H1 (cell line): ENCODE measurements at regions not wholly inside any gene's neighbourhood (a gene's known extent, or its start where the extent isn't known, plus 50 kb on each side); places are given as distances from the start of the nearest gene placed in this dataset.

Experiments
- CTCF ChIA-PET: fragments of 300-600 bp; sonication (Branson Sonifier 250); formaldehyde crosslinking; loops from one replicate; lab custom pipeline; 2021; ENCODE audit not compliant: partially characterized antibody; lab: Charles Lee
- POLR2A ChIA-PET: fragments of 300-600 bp; sonication (Branson Sonifier 250); formaldehyde crosslinking; loops from one replicate; lab custom pipeline; 2021; ENCODE audit warnings: inconsistent platforms; ENCODE audit not compliant: partially characterized antibody; lab: Charles Lee
- DNase-seq, 2 experiments: peaks; one replicate each; pipeline versions ENCODE4 v3.0.0 to v3.0.0-alpha.2; 2010 to 2022; ENCODE audit warnings: low spot score in 2 of 2, low read depth in 1 of 2, mixed read lengths in 1 of 2
- FAIRE-seq: peaks from 2 replicates; lab custom pipeline; 2011; peaks lifted over from hg19 to GRCh38; lab: Jason Lieb, UNC
- H2AFZ ChIP-seq: 2 replicates; pipeline ENCODE4 v1.8.1; 2012; ENCODE audit warnings: low read length, inconsistent platforms
- H2AK5ac ChIP-seq: 2 replicates; pipeline ENCODE4 v1.6.1; 2013; ENCODE audit warnings: low read depth, low read length
- H2BK120ac ChIP-seq: replicated peaks from 2 replicates; pipeline ENCODE3; 2013; ENCODE audit warnings: low read depth, low read length, inconsistent platforms
- H2BK12ac ChIP-seq: 2 replicates; pipeline ENCODE4 v1.6.1; 2013; ENCODE audit warnings: low read depth, low read length
- H2BK15ac ChIP-seq: 2 replicates; pipeline ENCODE4 v1.6.1; 2013; ENCODE audit warnings: low read length
- H2BK20ac ChIP-seq: 2 replicates; pipeline ENCODE4 v1.6.1; 2013; ENCODE audit warnings: low read length
- H2BK5ac ChIP-seq: 2 replicates; pipeline ENCODE4 v1.6.1; 2013; ENCODE audit warnings: low read depth, low read length
- H3K14ac ChIP-seq: 2 replicates; pipeline ENCODE4 v1.6.1; 2013; ENCODE audit warnings: inconsistent platforms; ENCODE audit not compliant: insufficient read length
- H3K18ac ChIP-seq: 2 replicates; pipeline ENCODE4 v1.6.1; 2013; ENCODE audit warnings: low read length; ENCODE audit errors: extremely low read depth
- H3K23ac ChIP-seq: 2 replicates; pipeline ENCODE4 v1.6.1; 2013; ENCODE audit warnings: inconsistent platforms; ENCODE audit not compliant: insufficient read length
- H3K23me2 ChIP-seq: 2 replicates; pipeline ENCODE4 v1.6.1; 2013; ENCODE audit warnings: low read depth, low read length
- H3K27ac ChIP-seq: 2 replicates; pipeline ENCODE4 v1.6.1; 2011; ENCODE audit warnings: low read depth, low read length, inconsistent platforms
- H3K27me3 ChIP-seq, 4 experiments: replicated peaks in 1 of 4; 1 replicate in 1 of 4; 2 replicates in 3 of 4; pipeline versions ENCODE4 v1.6.1 to v1.8.1; 2011 to 2013; ENCODE audit warnings: low read length in 3 of 4, mild to moderate bottlenecking in 3 of 4, inconsistent platforms in 2 of 4, mixed read lengths in 2 of 4, moderate library complexity in 1 of 4; ENCODE audit not compliant: control insufficient read depth in 3 of 4, insufficient read depth in 3 of 4; ENCODE audit errors: extremely low read depth in 1 of 4
- H3K36me3 ChIP-seq, 4 experiments: 2 replicates each; pipeline versions ENCODE4 v1.6.1 to v1.8.1; 2011 to 2013; ENCODE audit warnings: mild to moderate bottlenecking in 4 of 4, low read length in 3 of 4, moderate library complexity in 2 of 4, control low read depth in 1 of 4, inconsistent platforms in 1 of 4; ENCODE audit not compliant: insufficient read depth in 4 of 4, control insufficient read depth in 2 of 4
- H3K4ac ChIP-seq: replicated peaks from 2 replicates; pipeline ENCODE3; 2013; ENCODE audit warnings: low read length, low read depth, mixed read lengths, inconsistent platforms; ENCODE audit not compliant: insufficient read length
- H3K4me1 ChIP-seq, 4 experiments: replicated peaks in 1 of 4; 1 replicate in 1 of 4; 2 replicates in 3 of 4; pipeline versions ENCODE4 v1.6.1 to v1.8.1; 2011 to 2013; ENCODE audit warnings: low read length in 3 of 4, inconsistent platforms in 2 of 4, mixed read lengths in 1 of 4; ENCODE audit not compliant: insufficient read depth in 4 of 4, control insufficient read depth in 3 of 4
- H3K4me2 ChIP-seq, 2 experiments: 2 replicates each; pipeline versions ENCODE4 v1.6.1 to v1.8.1; 2011 to 2013; ENCODE audit warnings: low read depth in 2 of 2, low read length in 2 of 2, control low read depth in 1 of 2, inconsistent platforms in 1 of 2, mild to moderate bottlenecking in 1 of 2; ENCODE audit not compliant: insufficient read depth in 1 of 2
- H3K4me3 ChIP-seq, 4 experiments: fragments of 200-600, 300-600 bp in 1 of 4; sonication (generic), shearing (Covaris generic), sonication (Bioruptor Twin) in 1 of 4; 2 replicates each; pipeline versions ENCODE4 v1.5.1 to v1.8.1; 2011 to 2016; ENCODE audit warnings: low read length in 4 of 4, low read depth in 3 of 4, control low read depth in 2 of 4, inconsistent platforms in 2 of 4, mild to moderate bottlenecking in 2 of 4, mixed read lengths in 1 of 4, moderate library complexity in 1 of 4; ENCODE audit not compliant: insufficient read depth in 2 of 4; ENCODE audit errors: extremely low read depth in 1 of 4
- H3K56ac ChIP-seq: replicated peaks from 2 replicates; pipeline ENCODE3; 2013; ENCODE audit warnings: low read depth, mild to moderate bottlenecking, mixed read lengths, low read length, inconsistent platforms; ENCODE audit not compliant: insufficient read length
- H3K79me1 ChIP-seq: 2 replicates; pipeline ENCODE4 v1.6.1; 2013; ENCODE audit warnings: low read depth, low read length, control low read depth
- H3K79me2 ChIP-seq, 2 experiments: 2 replicates each; pipeline versions ENCODE4 v1.6.1 to v1.8.1; 2012 to 2013; ENCODE audit warnings: low read length in 2 of 2, mild to moderate bottlenecking in 2 of 2, inconsistent platforms in 1 of 2; ENCODE audit not compliant: insufficient read depth in 2 of 2, control insufficient read depth in 1 of 2
- H3K9ac ChIP-seq, 4 experiments: replicated peaks in 1 of 4; 1 replicate in 1 of 4; 2 replicates in 3 of 4; pipeline versions ENCODE4 v1.6.1 to v1.8.1; 2011 to 2013; ENCODE audit warnings: low read depth in 3 of 4, low read length in 3 of 4, control low read depth in 2 of 4, mild to moderate bottlenecking in 2 of 4, moderate library complexity in 2 of 4, inconsistent platforms in 1 of 4; ENCODE audit errors: extremely low read depth in 1 of 4
- H3K9me3 ChIP-seq, 2 experiments: 2 replicates each; pipeline versions ENCODE4 v1.6.1 to v1.8.1; 2012 to 2013; ENCODE audit warnings: mild to moderate bottlenecking in 2 of 2, moderate library complexity in 2 of 2, control low read depth in 1 of 2, inconsistent platforms in 1 of 2, low read depth in 1 of 2, low read length in 1 of 2, mixed read lengths in 1 of 2; ENCODE audit not compliant: insufficient read depth in 2 of 2
- H4K20me1 ChIP-seq, 2 experiments: replicated peaks in 1 of 2; 2 replicates each; pipeline versions ENCODE3 to v1.8.1; 2011 to 2013; ENCODE audit warnings: inconsistent platforms in 2 of 2, low read length in 2 of 2, mild to moderate bottlenecking in 1 of 2; ENCODE audit not compliant: insufficient read depth in 2 of 2, control insufficient read depth in 1 of 2
- H4K5ac ChIP-seq: 2 replicates; pipeline ENCODE4 v1.6.1; 2013; ENCODE audit warnings: low read length, low read depth, mixed read lengths, inconsistent platforms; ENCODE audit not compliant: insufficient read length
- H4K8ac ChIP-seq: 2 replicates; pipeline ENCODE4 v1.8.0; 2013; ENCODE audit warnings: mild to moderate bottlenecking, moderate library complexity, low read length, inconsistent platforms; ENCODE audit not compliant: insufficient read depth; ENCODE audit errors: extremely low read depth
- H4K91ac ChIP-seq: replicated peaks from 2 replicates; pipeline ENCODE3; 2013; ENCODE audit warnings: low read length, mixed read lengths, inconsistent platforms; ENCODE audit not compliant: insufficient read length
- CHD1 ChIP-seq: IDR thresholded peaks from 2 replicates; pipeline ENCODE4 v1.6.1; 2012; ENCODE audit warnings: low read depth, low read length, improper control_type of control experiment
- MAFK ChIP-seq: IDR thresholded peaks from 2 replicates; pipeline ENCODE4 v1.6.1; 2012; ENCODE audit warnings: low read depth, mild to moderate bottlenecking, improper control_type of control experiment, low read length
- PHF8 ChIP-seq: fragments of 200-600 bp; sonication (generic); conservative IDR thresholded peaks from 2 replicates; pipeline ENCODE4 v1.7.1; 2012; ENCODE audit warnings: low read depth, mild to moderate bottlenecking, inconsistent platforms, low read length, moderate library complexity
- TAF1 ChIP-seq: IDR thresholded peaks from 2 replicates; pipeline ENCODE4 v1.6.1; 2011; ENCODE audit warnings: mild to moderate bottlenecking, low read depth, low read length
- WGBS, 2 experiments: shearing (Covaris generic) in 1 of 2; methylation state at CpG; one replicate each; pipeline versions ENCODE4 v1.1.6 to v1.1.7; 2013 to 2015; ENCODE audit warnings: low lambda C conversion rate in 2 of 2, mixed read lengths in 2 of 2, inconsistent platforms in 1 of 2, low coverage in 1 of 2, missing lambda C conversion rate in 1 of 2; ENCODE audit not compliant: insufficient replicate concordance in 2 of 2, insufficient coverage in 1 of 2, insufficient read length in 1 of 2; ENCODE audit errors: extremely low coverage in 1 of 2, missing lambda C conversion rate in 1 of 2; 5-methylcytosine and 5-hydroxymethylcytosine counted together

- Histone ChIP-seq H3K4me3 (no peak overlapping the region), H2AFZ (no peak overlapping the region), H3K14ac (no peak overlapping the region), H3K56ac (no peak overlapping the region), H2BK15ac (no peak overlapping the region), H4K5ac (no peak overlapping the region), H4K20me1 (no peaks in the 10 kb centered on the region), H3K79me2 (no peaks in the 10 kb centered on the region), H3K4me2 (no peak overlapping the region), H2BK5ac (no peak overlapping the region), H2BK20ac (no peak overlapping the region), H2BK120ac (no peak overlapping the region), H2AK5ac (no peak overlapping the region), H2BK12ac (no peak overlapping the region), H3K9me3 (no peaks in the 10 kb centered on the region), H3K9ac (no peak overlapping the region), H3K18ac (no peak overlapping the region), H4K91ac (no peak overlapping the region), H3K4me1 (peaks cover 3 to 25% (median 10%) of the 10 kb centered on the region in 4 experiments), H3K27me3 (no peaks in the 10 kb centered on the region), H3K23ac (no peak overlapping the region), H3K4ac (no peak overlapping the region), H3K36me3 (no peaks in the 10 kb centered on the region), H4K8ac (no peak overlapping the region), H3K23me2 (no peaks in the 10 kb centered on the region), H3K79me1 (no peaks in the 10 kb centered on the region), H3K27ac (no peak overlapping the region)
- CTCF ChIA-PET = interaction anchor here (0.9 to 4.2 kb wide), 6 partner anchors 10 to 74 kb away, joined by 3 to 23 read pairs (median 4); no protein-coding TSS in a partner anchor
- POLR2A ChIA-PET = interaction anchor here (1.1 to 1.3 kb wide), 2 partner anchors 11 to 245 kb away, joined by 3 read pairs; no protein-coding TSS in a partner anchor
- FAIRE-seq (no peak), DNase-seq (no peak)
- TF ChIP-seq CHD1 = no peak
- no peak for TF ChIP-seq TAF1
- no peak for TF ChIP-seq PHF8
- no peak for TF ChIP-seq MAFK
- WGBS, 2 experiments = 49% methylated on average over 2 of the region's 2 CpGs; no CpG with 5 or more reads in 1 of the 2 experiments
Observed at GRCh38 chr2:216289470-216289869, 82.8 kb downstream of the MARCHF4 start.
